Fibroblast of lung (primary cell): ENCODE measurements at regions not wholly inside any gene's neighbourhood (a gene's known extent, or its start where the extent isn't known, plus 50 kb on each side); places are given as distances from the start of the nearest gene placed in this dataset.

ENCODE experiments used
- DNase-seq, 2 donors: peaks; one replicate each; pipeline versions ENCODE4 v3.0.0 to v3.0.0-alpha.2; 2010; ENCODE audit warnings: low read depth in 2 of 2
- H2AFZ ChIP-seq: 2 replicates; pipeline ENCODE4 v1.5.1; 2012; ENCODE audit warnings: low read length, control low read depth, inconsistent platforms
- H3K27ac ChIP-seq: 2 replicates; pipeline ENCODE4 v1.5.1; 2011; ENCODE audit warnings: low read length, control low read depth; ENCODE audit not compliant: insufficient read depth
- H3K27me3 ChIP-seq: 2 replicates; pipeline ENCODE4 v1.5.1; 2011; ENCODE audit warnings: mild to moderate bottlenecking, low read length; ENCODE audit not compliant: control insufficient read depth, insufficient read depth
- H3K36me3 ChIP-seq: 2 replicates; pipeline ENCODE4 v1.5.1; 2011; ENCODE audit warnings: low read length; ENCODE audit not compliant: control insufficient read depth, insufficient read depth
- H3K4me1 ChIP-seq: 2 replicates; pipeline ENCODE4 v1.5.1; 2011; ENCODE audit warnings: low read length; ENCODE audit not compliant: control insufficient read depth, insufficient read depth; ENCODE audit errors: extremely low read depth
- H3K4me2 ChIP-seq: 2 replicates; pipeline ENCODE4 v1.5.1; 2011; ENCODE audit warnings: low read length, control low read depth; ENCODE audit not compliant: insufficient read depth; ENCODE audit errors: extremely low read depth
- H3K4me3 ChIP-seq, 4 experiments: fragments of 200-600 bp in 1 of 4; sonication (generic) in 1 of 4; replicated peaks in 1 of 4; 2 replicates each; pipeline ENCODE4 v1.5.1; 2011 to 2016; ENCODE audit warnings: low read length in 4 of 4, low read depth in 3 of 4, mild to moderate bottlenecking in 3 of 4, control low read depth in 2 of 4, inconsistent platforms in 1 of 4, mixed read lengths in 1 of 4; ENCODE audit not compliant: insufficient read depth in 1 of 4; ENCODE audit errors: control extremely low read depth in 1 of 4
- H3K79me2 ChIP-seq: 2 replicates; pipeline ENCODE4 v1.5.1; 2012; ENCODE audit warnings: mild to moderate bottlenecking, low read length, inconsistent platforms; ENCODE audit not compliant: control insufficient read depth, insufficient read depth
- H3K9ac ChIP-seq: 2 replicates; pipeline ENCODE4 v1.5.1; 2011; ENCODE audit warnings: mild to moderate bottlenecking, low read length, control low read depth; ENCODE audit not compliant: insufficient read depth
- H3K9me3 ChIP-seq: 2 replicates; pipeline ENCODE4 v1.5.1; 2012; ENCODE audit warnings: low read depth, low read length; ENCODE audit not compliant: control insufficient read depth, insufficient read depth
- H4K20me1 ChIP-seq: 2 replicates; pipeline ENCODE4 v1.5.1; 2011; ENCODE audit warnings: low read length; ENCODE audit not compliant: control insufficient read depth, insufficient read depth; ENCODE audit errors: extremely low read depth
- EZH2 ChIP-seq: IDR thresholded peaks from 2 replicates; pipeline ENCODE4 v1.5.1; 2012; ENCODE audit warnings: low read length, control low read depth, mild to moderate bottlenecking; ENCODE audit errors: missing control alignments
- TF ChIP-seq, protein P1 (sequence below), 2 donors: IDR thresholded peaks in 1 of 2; conservative IDR thresholded peaks in 1 of 2; 1 replicate in 1 of 2; 2 replicates in 1 of 2; pipeline ENCODE4 v1.5.1; 2011 to 2012; ENCODE audit warnings: low read length in 2 of 2, control low read depth in 1 of 2, inconsistent platforms in 1 of 2, low read depth in 1 of 2, mild to moderate bottlenecking in 1 of 2

DNA sequence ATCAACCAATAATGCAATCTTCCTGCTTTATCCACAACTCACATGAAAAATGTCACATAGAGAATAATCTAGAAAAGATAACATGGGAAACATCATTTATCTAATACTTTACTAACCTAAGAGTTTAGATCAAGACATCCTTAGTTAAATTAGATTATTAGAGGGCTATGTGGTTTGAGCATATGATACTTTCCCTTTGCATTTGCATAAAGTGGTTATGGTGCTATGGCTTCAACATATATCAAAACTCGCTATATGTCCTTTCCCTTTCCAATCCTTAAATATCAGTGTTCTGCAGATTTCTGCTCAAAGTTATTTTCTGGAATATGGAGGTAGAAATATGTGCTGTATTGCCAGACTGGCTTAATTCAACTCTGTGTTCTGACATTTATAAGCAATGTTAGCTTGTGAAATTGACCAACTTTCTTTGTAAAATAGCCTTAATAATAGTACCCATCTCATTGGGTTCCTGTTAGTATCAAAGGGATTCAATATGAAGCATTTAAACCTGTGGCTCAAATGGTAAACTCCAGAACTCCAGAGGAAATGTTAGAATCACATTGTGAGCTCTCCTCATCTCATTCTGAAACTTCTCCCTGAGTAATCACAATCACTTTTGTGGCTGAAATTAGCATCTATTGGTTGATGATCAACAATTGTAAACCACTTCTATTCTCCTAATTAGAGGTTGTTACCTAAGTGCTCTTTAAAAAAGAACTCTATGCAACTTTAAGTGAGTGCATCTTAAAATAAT lies 1089.9 kb upstream of the SLC39A10 start:
- Histone ChIP-seq H3K4me3 (no peak overlapping the region), H2AFZ (no peak overlapping the region), H3K27me3 (no peaks in the 10 kb centered on the region), H3K9me3 (no peaks in the 10 kb centered on the region), H4K20me1 (no peaks in the 10 kb centered on the region), H3K4me1 (no peaks in the 10 kb centered on the region), H3K79me2 (no peaks in the 10 kb centered on the region), H3K27ac (no peak overlapping the region), H3K36me3 (no peaks in the 10 kb centered on the region), H3K9ac (no peak overlapping the region), H3K4me2 (no peak overlapping the region)
- no peak for DNase-seq
- TF ChIP-seq, protein P1, sequence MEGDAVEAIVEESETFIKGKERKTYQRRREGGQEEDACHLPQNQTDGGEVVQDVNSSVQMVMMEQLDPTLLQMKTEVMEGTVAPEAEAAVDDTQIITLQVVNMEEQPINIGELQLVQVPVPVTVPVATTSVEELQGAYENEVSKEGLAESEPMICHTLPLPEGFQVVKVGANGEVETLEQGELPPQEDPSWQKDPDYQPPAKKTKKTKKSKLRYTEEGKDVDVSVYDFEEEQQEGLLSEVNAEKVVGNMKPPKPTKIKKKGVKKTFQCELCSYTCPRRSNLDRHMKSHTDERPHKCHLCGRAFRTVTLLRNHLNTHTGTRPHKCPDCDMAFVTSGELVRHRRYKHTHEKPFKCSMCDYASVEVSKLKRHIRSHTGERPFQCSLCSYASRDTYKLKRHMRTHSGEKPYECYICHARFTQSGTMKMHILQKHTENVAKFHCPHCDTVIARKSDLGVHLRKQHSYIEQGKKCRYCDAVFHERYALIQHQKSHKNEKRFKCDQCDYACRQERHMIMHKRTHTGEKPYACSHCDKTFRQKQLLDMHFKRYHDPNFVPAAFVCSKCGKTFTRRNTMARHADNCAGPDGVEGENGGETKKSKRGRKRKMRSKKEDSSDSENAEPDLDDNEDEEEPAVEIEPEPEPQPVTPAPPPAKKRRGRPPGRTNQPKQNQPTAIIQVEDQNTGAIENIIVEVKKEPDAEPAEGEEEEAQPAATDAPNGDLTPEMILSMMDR (conservative IDR thresholded peaks at IDR 0.05 in 1 of 2, IDR thresholded peaks at IDR 0.05 in 1 of 2; ENCODE audit: low read depth in 1 of 2, low read length in 2 of 2): no peak
- TF ChIP-seq EZH2: no peak

DNA sequence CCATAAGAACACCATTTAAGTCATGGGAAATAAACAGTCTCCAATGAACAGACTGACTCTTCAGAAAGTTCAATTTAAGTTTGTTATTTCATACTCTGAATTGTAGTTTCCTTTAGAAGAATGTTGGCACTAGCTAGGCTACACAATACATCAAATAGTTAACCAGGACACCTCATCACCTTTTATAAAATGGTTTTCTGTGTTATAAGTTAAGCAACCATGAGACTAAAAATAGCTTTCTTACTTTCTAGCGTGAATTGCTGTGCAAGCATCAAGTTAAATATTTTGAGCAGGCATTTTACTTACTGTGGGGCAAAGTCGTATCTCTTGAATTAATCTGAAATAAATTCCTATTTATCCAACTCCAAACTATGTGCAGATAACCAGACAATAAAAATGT lies 1092.6 kb upstream of the SLC39A10 start:
- Histone ChIP-seq H2AFZ (no peak overlapping the region), H4K20me1 (no peaks in the 10 kb centered on the region)

DNA sequence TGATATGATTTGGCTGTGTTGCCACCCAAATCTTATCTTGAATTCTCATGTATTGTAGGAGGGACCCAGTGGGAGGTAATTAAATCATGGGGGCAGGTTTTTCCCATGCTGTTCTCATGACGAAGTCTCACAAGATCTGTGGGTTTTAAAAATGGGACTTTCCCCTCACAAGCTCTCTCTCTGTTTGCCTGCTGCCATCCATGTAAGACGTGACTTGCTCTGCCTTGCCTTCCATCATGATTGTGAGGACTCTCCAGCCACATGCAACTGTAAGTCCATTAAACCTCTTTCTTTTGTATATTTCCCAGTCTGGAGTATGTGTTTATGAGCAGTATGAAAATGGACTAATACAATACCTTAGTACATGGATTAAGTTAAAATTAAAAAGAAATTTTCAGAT lies 1094.7 kb upstream of the SLC39A10 start:
- Histone ChIP-seq H3K4me3 (no peak overlapping the region), H2AFZ (no peak overlapping the region), H3K4me1 (no peaks in the 10 kb centered on the region), H4K20me1 (no peaks in the 10 kb centered on the region), H3K79me2 (no peaks in the 10 kb centered on the region), H3K27me3 (no peaks in the 10 kb centered on the region), H3K36me3 (no peaks in the 10 kb centered on the region), H3K4me2 (no peak overlapping the region), H3K27ac (no peak overlapping the region), H3K9me3 (no peaks in the 10 kb centered on the region), H3K9ac (no peak overlapping the region)
- no peak for DNase-seq
- no peak for TF ChIP-seq EZH2
- TF ChIP-seq, protein P1 (conservative IDR thresholded peaks at IDR 0.05 in 1 of 2, IDR thresholded peaks at IDR 0.05 in 1 of 2; ENCODE audit: low read depth in 1 of 2, low read length in 2 of 2): no peak

More for the DNA sequence above, 1092.6 kb upstream of the SLC39A10 start:
- H3K36me3 ChIP-seq: no peaks in the 10 kb centered on the region
- no peaks in the 10 kb centered on the region for H3K27me3 ChIP-seq
- H3K27ac ChIP-seq: no peak overlapping the region
- no peak overlapping the region for H3K4me2 ChIP-seq
- TF ChIP-seq, protein P1 (conservative IDR thresholded peaks at IDR 0.05 in 1 of 2, IDR thresholded peaks at IDR 0.05 in 1 of 2; ENCODE audit: low read depth in 1 of 2, low read length in 2 of 2): no peak
- TF ChIP-seq EZH2: no peak
- no peaks in the 10 kb centered on the region for H3K79me2 ChIP-seq
- no peak overlapping the region for H3K4me3 ChIP-seq
- no peak for DNase-seq
- no peak overlapping the region for H3K9ac ChIP-seq
- H3K4me1 ChIP-seq: no peaks in the 10 kb centered on the region
- H3K9me3 ChIP-seq: no peaks in the 10 kb centered on the region
